Endothelial cell (in vitro differentiated cells): ENCODE measurements at regions not wholly inside any gene's neighbourhood (a gene's known extent, or its start where the extent isn't known, plus 50 kb on each side); places are given as distances from the start of the nearest gene placed in this dataset.

Experiments
- DNase-seq: peaks from one replicate; pipeline ENCODE4 v3.0.0; 2021; ENCODE audit warnings: low spot score
- H3K27ac Mint-ChIP-seq: one replicate; pipeline ENCODE4 v1.8.0; 2021; ENCODE audit warnings: mixed read lengths, inconsistent platforms; ENCODE audit not compliant: unreplicated experiment
- H3K27me3 Mint-ChIP-seq: one replicate; pipeline ENCODE4 v1.8.0; 2021; ENCODE audit warnings: mild to moderate bottlenecking, moderate library complexity, mixed read lengths, inconsistent platforms; ENCODE audit not compliant: unreplicated experiment
- H3K36me3 Mint-ChIP-seq: one replicate; pipeline ENCODE4 v1.8.0; 2021; ENCODE audit warnings: mild to moderate bottlenecking, low read depth, mixed read lengths, inconsistent platforms; ENCODE audit not compliant: unreplicated experiment
- H3K4me1 Mint-ChIP-seq: one replicate; pipeline ENCODE4 v1.8.0; 2021; ENCODE audit warnings: mild to moderate bottlenecking, mixed read lengths, inconsistent platforms; ENCODE audit not compliant: unreplicated experiment
- H3K4me3 Mint-ChIP-seq: one replicate; pipeline ENCODE4 v1.8.0; 2021; ENCODE audit warnings: mild to moderate bottlenecking, mixed read lengths, inconsistent platforms; ENCODE audit not compliant: unreplicated experiment
- H3K9me3 Mint-ChIP-seq: one replicate; pipeline ENCODE4 v1.8.0; 2021; ENCODE audit warnings: mixed read lengths, inconsistent platforms; ENCODE audit not compliant: unreplicated experiment
- CTCF ChIP-seq: fragments of 200-600 bp; sonication (generic); IDR thresholded peaks from one replicate; pipeline ENCODE4 v1.5.0; 2021; ENCODE audit warnings: antibody characterized with exemption; ENCODE audit not compliant: unreplicated experiment

- peaks cover 2% of the 10 kb centered on the region for H3K27me3 Mint-ChIP-seq
- H3K36me3 Mint-ChIP-seq = no peaks in the 10 kb centered on the region
- no peak overlapping the region for H3K4me3 Mint-ChIP-seq
- no peak for TF ChIP-seq CTCF
- peaks cover 5% of the 10 kb centered on the region for H3K4me1 Mint-ChIP-seq
- no peak overlapping the region for H3K27ac Mint-ChIP-seq
- H3K9me3 Mint-ChIP-seq = no peaks in the 10 kb centered on the region
- DNase-seq = no peak
These were observed 180.5 kb downstream of the IRS2 start for GRCh38 chr13:109605846-109606245.

GRCh38 chr13:109604894-109605293 is 181.5 kb downstream of the IRS2 start:
- TF ChIP-seq CTCF = no peak
- H3K27ac Mint-ChIP-seq = no peak overlapping the region
- DNase-seq = no peak
- H3K27me3 Mint-ChIP-seq = peaks cover 2% of the 10 kb centered on the region
- H3K9me3 Mint-ChIP-seq = no peaks in the 10 kb centered on the region
- peaks cover 5% of the 10 kb centered on the region for H3K4me1 Mint-ChIP-seq
- no peaks in the 10 kb centered on the region for H3K36me3 Mint-ChIP-seq
- no peak overlapping the region for H3K4me3 Mint-ChIP-seq

GRCh38 chr13:109602356-109602755 is 184.0 kb downstream of the IRS2 start:
- Mint-ChIP-seq H3K36me3 (no peaks in the 10 kb centered on the region), H3K27me3 (peaks cover 2% of the 10 kb centered on the region), H3K4me1 (peaks cover 5% of the 10 kb centered on the region), H3K27ac (no peak overlapping the region), H3K9me3 (no peaks in the 10 kb centered on the region), H3K4me3 (no peak overlapping the region)
- TF ChIP-seq CTCF = no peak
- no peak for DNase-seq

GRCh38 chr13:109599901-109600657 is 186.3 kb downstream of the IRS2 start:
- Mint-ChIP-seq H3K4me3 (no peak overlapping the region), H3K9me3 (no peaks in the 10 kb centered on the region), H3K27me3 (peaks cover 2% of the 10 kb centered on the region), H3K27ac (no peak overlapping the region), H3K36me3 (no peaks in the 10 kb centered on the region), H3K4me1 (peaks cover 5% of the 10 kb centered on the region)
- TF ChIP-seq CTCF = no peak
- DNase-seq = no peak

GRCh38 chr13:109595471-109595870 is 190.9 kb downstream of the IRS2 start:
- no peak for DNase-seq
- no peak overlapping the region for H3K27ac Mint-ChIP-seq
- H3K9me3 Mint-ChIP-seq = no peaks in the 10 kb centered on the region
- peaks cover 3% of the 10 kb centered on the region for H3K27me3 Mint-ChIP-seq
- no peaks in the 10 kb centered on the region for H3K36me3 Mint-ChIP-seq
- no peak for TF ChIP-seq CTCF
- H3K4me1 Mint-ChIP-seq = peaks cover 4% of the 10 kb centered on the region
- no peak overlapping the region for H3K4me3 Mint-ChIP-seq
